ENCODE measurements at regions not wholly inside any gene's neighbourhood (a gene's known extent, or its start where the extent isn't known, plus 50 kb on each side); places are given as distances from the start of the nearest gene placed in this dataset.

- no peaks in the 10 kb centered on the region for H3F3A ChIP-seq (replicated peaks; ENCODE audit: insufficient read depth)
- no peaks in the 10 kb centered on the region for H3K79me2 ChIP-seq (ENCODE audit: insufficient read depth)
- H3K9me3 ChIP-seq = no peaks in the 10 kb centered on the region
- no peaks in the 10 kb centered on the region for H3K27me3 ChIP-seq (ENCODE audit: insufficient read depth)
- no peaks in the 10 kb centered on the region for H4K20me1 ChIP-seq (ENCODE audit: insufficient read depth)
- no peak overlapping the region for H3K4me2 ChIP-seq
- no peak overlapping the region for H3K27ac ChIP-seq (ENCODE audit: low read depth in 2 of 2, low read length in 1 of 2)
- peaks cover 0 to 3% of the 10 kb centered on the region in 2 experiments; a peak in 1 of 4 replicates for H3K4me1 ChIP-seq (ENCODE audit: control insufficient read depth in 1 of 2, insufficient read depth in 2 of 2, low read depth in 1 of 2, low read length in 1 of 2)
- DNase-seq = no peak
- no peaks in the 10 kb centered on the region for H3K36me3 ChIP-seq (replicated peaks in 1 of 2; ENCODE audit: control insufficient read depth in 1 of 2, insufficient read depth in 2 of 2, low read length in 1 of 2)
- no peaks in the 10 kb centered on the region for H3K9me2 ChIP-seq
- H3K4me3 ChIP-seq (ENCODE audit: low read depth in 2 of 2, low read length in 1 of 2) = no peak overlapping the region
- no peak overlapping the region; the same call in 1 of the 2 replicates for H2AFZ ChIP-seq (ENCODE audit: low read depth)
- ChIA-PET POLR2A (no interaction called here), CTCF (interaction anchor here (1.1 kb wide), 1 partner anchor 27 kb away, joined by 3 read pairs; no protein-coding TSS in a partner anchor)
- no peak overlapping the region for H3K9ac ChIP-seq
- 54% methylated on average over 4 of the region's 4 CpGs for WGBS (ENCODE audit: low lambda C conversion rate)
- no peak for TF ChIP-seq MEF2A (IDR thresholded peaks at IDR 0.05; ENCODE audit: borderline replicate concordance, low read depth)
- TF ChIP-seq FOXJ3 (CRISPR knock-in tag; IDR thresholded peaks at IDR 0.05) = no peak
- TF ChIP-seq FOSL2 (IDR thresholded peaks at IDR 0.05; ENCODE audit: borderline replicate concordance, low read depth) = no peak
- TF ChIP-seq REST (IDR thresholded peaks at IDR 0.05; ENCODE audit: low read depth, low read length) = no peak
- TF ChIP-seq FOXM1 (IDR thresholded peaks at IDR 0.05; ENCODE audit: low read depth) = no peak
- no peak for TF ChIP-seq EP300 (IDR thresholded peaks at IDR 0.05; ENCODE audit: borderline replicate concordance in 1 of 2, low read depth in 1 of 2, low read length in 1 of 2)
- no peak for TF ChIP-seq NRF1 (IDR thresholded peaks at IDR 0.05; ENCODE audit: low read depth, low read length)
- no peak for TF ChIP-seq RXRA (IDR thresholded peaks at IDR 0.05; ENCODE audit: borderline replicate concordance, low read depth)
- TF ChIP-seq TEAD4 (IDR thresholded peaks at IDR 0.05; ENCODE audit: borderline replicate concordance, insufficient read depth) = no peak
- no peak for TF ChIP-seq GABPA (IDR thresholded peaks at IDR 0.05; ENCODE audit: low read depth)
- no peak for TF ChIP-seq MXI1 (IDR thresholded peaks at IDR 0.05; ENCODE audit: low read depth, low read length)
- no peak for TF ChIP-seq NFIC (IDR thresholded peaks at IDR 0.05; ENCODE audit: borderline replicate concordance)
- no peak for TF ChIP-seq PBX3 (IDR thresholded peaks at IDR 0.05)
- no peak for TF ChIP-seq CHD2 (IDR thresholded peaks at IDR 0.05; ENCODE audit: low read length, partially characterized antibody)
Measured at GRCh38 chr3:107899990-107900651, 190.7 kb downstream of the CD47 start.

Data from SK-N-SH (cell line).